NOMO-1 treated with dmso at 0.1 percent for 144 hours (cell line): ENCODE measurements at regions not wholly inside any gene's neighbourhood (a gene's known extent, or its start where the extent isn't known, plus 50 kb on each side); places are given as distances from the start of the nearest gene placed in this dataset.

Experiments
- DNase-seq: peaks from one replicate; lab custom pipeline; 2025; ENCODE audit not compliant: unreplicated experiment; lab: John Stamatoyannopoulos, UW

DNA sequence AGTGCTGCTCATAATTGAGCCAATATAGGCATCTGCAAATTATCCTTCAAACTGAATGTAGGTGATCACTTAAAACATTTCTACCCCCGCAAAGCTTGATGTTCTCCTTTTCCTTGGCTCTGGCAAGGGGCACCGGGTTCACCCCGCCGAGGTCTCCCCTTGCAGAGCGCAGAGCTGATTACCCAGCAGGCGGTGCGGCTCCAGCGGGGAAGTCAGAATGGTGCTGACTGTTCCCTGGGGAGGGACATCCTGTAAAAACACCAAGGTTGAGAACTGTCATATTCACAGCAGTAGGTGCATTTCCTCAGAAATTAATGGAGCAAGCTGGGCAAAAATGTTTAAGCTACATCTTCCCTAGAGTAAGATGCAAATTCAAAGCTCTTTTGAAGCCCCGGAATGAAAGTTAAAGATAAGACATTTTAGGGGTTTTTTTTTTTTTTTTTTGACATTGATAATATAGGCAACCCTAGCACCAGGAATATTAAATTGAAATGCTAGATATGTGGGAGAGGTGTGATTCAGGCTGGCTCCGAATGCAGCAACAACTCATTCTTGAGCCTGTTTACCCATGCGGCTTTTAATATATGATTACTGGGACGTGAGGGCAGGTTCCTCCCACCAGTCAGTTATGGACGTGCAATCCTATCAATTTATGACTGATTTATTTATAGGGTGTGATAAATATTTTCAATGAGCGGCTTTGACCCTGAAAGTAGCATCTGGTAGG is 767.3 kb upstream of the TENM3 start:
- DNase-seq: no peak

DNA sequence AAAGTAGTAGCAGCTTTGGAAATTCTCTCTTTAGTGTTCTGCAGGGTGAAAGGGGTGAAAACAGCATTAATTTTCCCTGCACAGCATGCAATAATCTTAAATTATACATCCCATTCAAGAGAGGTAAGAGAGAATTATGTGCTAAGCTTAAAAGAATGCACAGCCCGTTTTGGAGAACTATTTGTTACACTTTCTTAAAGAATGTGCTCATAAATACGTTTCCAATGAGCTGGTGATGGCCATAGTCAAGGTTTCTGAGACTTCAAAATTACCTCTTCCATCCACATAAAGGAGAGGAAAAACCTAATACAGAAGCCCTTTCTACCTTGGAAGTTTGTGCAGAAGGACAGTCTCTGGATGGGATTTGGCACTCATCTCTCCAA is 766.7 kb upstream of the TENM3 start:
- DNase-seq: no peak

DNA sequence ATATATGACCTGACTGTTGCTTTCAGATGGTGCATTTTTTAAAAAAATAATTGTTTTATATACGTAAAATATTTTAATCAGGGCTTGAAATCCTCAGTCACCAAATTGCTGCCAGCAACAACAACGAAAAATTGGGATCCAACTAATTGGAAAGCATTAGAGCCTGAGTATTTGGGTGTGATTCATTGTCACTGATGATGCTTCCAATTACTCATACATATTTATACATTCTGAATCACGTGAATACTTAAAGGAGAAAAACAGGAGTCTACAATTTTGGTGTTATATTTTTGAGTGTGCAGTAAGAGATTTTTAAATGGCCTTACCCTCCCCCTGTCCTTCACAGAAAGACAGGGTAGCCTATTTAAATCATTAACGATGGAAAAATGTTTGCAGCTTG is 765.6 kb upstream of the TENM3 start:
- no peak for DNase-seq

DNA sequence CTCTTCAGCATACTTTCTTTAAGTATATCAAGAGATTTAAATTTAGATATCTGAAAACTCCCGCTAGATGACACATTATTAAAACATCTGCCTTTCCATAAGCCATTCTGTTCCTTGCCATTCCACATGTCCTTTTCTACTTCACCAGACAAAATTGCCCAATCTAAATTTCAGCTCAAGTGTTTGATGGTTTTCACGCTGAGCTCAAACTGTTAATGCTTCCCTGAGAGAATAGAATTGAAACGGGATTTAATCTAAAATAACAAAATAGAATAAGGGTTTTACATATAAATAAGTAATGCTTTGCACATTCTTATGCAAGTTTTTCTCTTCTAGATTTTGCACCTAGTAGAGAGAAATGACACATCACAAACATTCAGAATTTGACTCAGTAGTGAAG is 764.5 kb upstream of the TENM3 start:
- DNase-seq: no peak

DNA sequence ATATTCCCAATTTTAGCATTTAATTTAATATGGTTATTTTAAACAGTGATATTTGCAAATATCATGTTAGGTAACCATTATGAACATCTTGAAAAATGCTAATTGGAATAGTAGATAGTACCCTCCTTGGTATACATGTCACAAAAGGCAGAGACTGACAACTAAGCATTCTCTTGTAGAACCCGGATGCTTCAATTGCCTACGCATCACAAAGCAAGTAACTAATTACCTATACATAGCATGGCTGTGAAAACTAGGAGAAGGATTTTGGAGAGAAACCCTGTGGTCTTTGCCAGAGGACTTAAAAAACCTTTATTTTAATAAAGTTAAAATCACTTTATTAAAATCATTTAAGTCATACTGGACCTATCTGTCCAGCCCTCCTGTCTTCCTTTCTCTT is 764.1 kb upstream of the TENM3 start:
- DNase-seq: no peak

DNA sequence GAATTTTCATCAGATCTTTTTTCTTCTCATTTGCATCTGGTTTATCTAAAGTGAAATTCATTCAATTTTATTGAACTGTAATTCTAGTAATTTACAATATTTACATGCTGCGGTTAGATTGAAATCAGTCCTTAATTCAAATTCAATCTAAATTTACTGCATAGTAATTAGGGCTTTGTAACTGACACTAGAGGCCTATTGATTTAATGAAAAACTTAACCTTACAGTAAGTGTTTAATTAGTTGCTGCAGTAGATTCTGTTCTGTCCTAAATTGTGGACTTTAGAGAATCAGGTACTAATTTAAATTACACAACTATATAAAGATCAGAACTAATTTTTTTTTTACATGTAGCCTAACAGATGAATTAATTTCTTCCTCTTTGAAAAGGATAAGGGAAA is 758.8 kb upstream of the TENM3 start:
- DNase-seq: no peak

DNA sequence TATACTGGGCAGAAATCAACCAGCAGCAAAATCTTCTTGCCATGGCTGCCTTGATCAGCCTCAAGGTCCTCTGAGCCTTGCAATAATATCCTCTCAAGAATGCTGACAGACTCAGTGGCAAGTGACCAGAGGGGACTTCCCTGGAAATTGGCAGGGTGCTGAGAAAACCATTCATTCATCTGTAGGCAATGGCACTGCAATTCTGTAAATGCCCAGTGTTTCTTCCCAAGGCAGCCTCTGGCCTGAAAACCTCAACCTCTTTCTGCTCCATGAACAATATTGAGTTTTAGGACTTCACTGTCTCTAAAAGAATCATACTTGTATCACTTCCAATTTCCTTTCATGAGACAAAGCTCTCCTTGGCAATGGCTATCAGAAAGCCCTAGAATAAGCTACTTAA is 754.3 kb upstream of the TENM3 start:
- DNase-seq: no peak

DNA sequence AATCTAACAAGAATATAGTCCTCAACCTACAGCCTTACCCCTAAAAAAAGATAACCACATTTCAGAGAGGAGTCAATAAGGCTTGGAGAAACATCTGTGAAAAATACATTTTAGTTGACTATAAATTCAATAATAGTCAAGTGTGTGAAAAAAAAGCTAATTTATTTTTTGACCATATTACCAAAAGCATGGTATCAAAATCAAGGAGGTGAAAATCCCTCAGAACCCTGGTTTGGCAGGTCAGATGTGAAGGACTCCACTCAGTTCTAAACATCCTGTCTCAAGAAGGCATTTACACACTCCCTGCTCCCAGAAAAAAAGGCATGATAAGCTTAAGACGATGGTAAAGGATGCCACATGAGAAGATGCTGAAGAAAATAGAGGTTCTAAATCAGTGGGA is 745.1 kb upstream of the TENM3 start:
- no peak for DNase-seq

DNA sequence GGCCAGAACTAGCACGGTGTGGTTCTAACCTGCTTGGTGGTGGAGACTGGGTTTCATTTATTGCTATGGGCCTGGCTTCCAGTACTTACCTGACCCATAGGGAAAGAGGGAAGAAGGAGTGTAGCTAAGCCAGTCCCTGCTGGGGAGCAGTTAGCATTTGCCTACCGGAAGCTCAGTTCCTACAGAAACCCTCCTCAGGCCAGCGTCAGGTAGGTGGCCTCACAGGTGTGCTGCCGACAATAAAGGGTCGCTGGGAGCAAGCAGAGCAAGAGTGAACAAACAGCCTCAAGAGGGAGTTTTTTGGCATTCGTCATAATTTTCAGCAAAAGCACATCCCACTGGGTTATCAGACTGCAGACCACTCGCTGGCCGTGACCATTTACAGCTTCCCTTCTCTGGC is 740.6 kb upstream of the TENM3 start:
- DNase-seq: no peak

DNA sequence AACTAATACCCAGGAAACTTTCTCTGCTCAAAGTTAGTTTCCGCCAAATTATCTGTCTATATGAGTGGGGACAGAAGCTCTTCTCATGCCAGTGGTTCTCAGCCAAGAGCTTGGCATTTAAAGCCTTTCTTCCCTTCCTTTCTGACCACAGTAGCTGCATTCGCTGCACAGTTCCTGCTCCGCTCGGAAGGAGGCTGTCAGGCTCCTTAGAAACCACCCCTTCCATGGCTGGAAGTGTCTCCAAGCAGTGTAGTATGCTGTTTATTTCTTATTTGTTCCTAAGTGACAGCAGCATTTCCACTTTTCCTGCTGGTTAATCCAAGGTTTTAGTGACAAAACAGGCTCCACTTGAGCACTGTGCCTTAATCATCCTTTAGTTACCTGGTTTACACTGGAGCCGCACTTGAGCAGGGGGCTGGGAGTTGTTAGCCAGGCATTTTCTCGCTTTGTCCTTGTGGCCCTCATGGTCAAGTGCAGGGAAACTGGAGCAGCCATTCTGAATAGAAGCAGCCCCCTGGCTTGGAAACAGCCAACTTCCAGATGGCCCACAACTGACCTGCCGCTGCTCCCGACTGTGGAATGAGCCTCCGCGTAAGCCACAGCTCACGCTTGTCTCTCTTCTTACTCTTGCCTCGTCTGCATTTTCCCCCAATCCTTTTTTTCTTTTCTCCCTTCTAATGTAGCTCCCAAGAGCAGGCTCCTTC is 739.4 kb upstream of the TENM3 start:
- no peak for DNase-seq

DNA sequence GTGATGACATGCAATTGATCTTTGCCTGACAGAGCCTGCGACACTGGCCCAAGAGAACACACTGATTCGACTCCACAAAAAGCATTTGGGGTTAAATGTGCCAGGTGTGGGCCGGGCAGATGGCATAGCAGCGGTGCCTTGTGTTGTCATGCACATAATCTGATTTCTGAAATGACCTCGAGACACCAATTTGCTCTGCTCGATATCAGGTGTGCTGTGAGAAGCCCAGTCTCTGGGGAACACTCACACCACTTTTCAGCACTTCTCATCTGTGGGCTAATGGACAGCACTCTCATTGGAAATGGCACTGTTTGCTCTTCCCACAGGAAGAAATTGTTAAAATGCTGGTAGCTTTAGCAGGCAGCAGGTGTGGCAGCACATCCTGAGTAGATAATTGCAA is 738.3 kb upstream of the TENM3 start:
- no peak for DNase-seq

DNA sequence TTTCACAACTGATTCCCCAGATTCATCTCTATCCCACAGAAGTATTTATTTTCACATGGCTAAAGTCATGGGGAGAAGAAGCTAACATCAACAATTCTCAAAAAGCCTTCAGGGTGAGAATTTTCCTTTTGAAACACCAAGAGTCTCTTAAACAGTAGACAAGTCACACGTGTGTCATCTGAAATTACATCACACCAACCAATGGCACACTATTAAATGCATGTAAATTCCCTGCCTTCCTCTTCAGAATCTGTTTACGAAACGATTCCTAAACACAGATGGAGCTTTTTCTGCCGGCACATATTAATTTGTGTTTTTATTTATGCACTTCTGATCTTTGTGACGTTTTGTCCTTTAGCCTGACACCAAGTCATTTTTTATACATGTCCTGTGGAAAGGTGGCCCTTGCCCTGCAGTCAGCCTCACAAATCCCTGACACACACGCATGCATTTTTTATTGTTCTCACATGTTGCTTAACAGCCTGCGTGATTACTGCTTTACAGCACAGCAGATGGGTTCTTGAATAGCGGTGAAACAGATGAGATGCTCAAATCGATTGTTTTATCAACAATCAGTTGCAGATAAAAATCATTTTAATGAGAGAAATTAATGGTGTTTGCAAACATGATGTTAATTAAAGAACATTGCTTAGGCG is 735.9 kb upstream of the TENM3 start:
- no peak for DNase-seq

DNA sequence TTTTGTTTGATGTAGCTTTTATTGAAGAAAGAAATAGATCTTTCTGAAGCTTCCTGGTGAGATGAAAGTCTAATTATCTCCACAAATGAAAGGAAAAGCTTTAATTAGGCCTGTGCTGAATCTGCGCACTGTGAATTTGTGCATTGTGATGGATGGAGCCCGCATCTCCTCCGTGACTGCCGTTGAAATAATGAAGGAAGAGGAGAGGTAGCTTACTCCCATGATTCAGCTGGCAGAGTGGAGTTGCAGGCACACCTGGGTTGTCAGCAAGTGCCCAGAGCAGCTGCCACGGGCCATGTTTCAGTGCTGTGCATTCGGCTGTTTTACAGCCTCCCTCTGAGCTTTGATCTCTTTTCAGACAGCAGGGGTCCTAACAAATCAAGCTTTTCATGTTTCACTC is 735.3 kb upstream of the TENM3 start:
- no peak for DNase-seq

DNA sequence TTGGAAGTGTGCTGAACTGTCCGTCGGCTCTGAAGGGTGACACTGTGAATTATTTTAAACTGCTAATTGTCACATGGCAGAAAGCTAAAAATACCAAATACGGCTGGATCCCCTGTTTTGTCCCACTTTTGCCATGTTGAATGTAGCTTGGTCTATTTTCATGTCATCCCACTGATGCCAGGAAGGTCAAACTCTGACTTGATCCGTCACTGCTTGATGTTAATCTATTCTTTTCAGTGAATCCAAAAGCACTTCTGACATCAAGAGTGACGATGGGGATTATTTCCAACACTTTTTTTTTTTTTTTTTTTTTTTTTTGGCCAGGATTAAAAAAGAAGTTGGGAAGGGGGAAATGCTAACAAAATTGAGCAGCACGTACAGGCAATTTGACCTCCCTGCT is 734.6 kb upstream of the TENM3 start:
- DNase-seq: no peak

DNA sequence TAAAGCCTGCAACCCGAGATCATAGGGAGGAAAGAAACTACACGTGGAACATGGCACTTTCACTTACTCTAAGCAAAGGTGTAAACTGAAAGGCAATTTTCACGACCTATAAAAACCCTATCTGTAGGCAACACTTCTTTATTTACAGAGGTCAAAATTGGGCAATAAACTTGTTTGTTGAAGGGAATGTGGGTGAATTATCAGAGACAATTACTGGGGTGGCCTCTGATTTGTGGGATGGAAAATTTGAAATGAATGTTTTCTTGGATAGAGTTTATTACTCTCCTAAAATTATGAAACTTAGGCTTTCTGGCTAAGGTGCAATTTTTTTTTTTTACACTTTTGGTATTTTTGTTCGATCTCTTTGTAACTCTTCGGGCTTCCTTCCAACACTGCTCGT is 734.1 kb upstream of the TENM3 start:
- DNase-seq: no peak

DNA sequence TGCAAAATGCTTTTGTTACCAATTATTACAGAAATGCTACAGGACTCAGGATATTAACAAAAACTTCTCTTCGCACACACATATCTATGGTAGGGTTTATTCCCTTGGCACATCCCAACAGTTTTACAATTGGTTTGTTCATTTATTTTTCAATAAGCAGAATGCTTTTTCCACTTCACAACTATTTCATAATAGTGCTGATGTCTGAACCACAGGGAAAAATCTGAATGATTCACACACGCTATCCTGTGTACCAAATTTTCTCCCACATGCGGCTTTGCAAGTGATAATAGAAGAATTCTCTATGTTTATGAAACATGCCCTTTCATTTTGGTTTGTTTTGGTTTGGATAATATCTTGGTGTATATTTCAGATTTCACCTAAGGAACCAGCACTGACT is 725.7 kb upstream of the TENM3 start:
- no peak for DNase-seq

DNA sequence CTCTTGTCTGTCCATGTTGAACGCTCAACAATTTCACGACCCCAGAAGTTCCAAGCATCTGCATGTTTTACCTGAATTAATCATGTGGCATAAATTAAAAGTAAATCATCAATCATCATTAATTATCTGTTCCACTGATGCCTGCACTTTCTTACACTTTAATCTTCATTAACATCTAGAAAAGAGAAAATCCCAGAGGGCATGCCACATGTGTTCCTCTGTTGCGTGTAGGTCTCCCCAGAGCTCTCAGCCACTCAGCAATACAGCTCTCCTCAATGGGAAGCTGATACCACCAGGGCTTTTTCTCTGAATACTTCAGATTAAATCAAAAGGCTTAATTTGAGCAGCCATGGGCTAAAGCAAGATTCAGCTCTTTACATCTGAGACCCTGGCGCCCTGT is 722.4 kb upstream of the TENM3 start:
- DNase-seq: no peak

DNA sequence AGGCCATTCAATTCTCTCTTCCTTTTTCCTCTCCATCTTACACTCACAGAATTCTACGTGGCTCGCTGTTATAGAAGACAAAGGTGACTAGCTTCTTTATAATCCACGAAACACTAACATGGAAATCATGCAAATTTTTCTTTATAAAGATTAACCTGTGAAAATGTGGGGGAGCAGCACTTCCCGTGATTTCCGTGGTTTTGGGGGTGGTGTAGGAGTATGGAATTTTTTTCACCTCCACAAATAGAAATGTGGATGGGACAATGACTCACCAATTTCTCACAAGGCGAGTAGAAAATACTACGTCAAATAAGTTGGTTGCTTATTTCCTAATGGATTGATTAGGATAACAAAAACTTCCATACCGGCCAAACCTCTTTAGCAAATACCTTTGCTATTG is 719.2 kb upstream of the TENM3 start:
- DNase-seq: no peak

DNA sequence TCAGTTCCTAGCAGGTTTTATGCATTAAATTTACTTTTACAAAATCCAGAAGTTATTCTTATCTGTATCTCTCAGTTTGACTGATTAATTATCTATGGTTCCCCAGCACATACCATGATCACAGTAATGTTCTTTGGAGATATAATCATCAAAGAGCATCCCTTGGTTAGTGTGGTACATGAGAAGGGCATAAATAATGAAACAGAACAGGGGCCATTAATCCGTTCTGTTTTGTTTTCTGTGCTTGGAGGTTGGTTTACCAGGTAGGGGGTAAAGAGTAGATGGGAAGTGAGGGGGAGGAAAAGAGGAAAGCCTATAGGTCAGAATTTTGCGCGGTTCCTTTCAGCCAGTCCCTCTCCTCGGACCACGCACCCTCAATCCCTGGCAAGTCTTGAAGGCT is 718.7 kb upstream of the TENM3 start:
- no peak for DNase-seq

DNA sequence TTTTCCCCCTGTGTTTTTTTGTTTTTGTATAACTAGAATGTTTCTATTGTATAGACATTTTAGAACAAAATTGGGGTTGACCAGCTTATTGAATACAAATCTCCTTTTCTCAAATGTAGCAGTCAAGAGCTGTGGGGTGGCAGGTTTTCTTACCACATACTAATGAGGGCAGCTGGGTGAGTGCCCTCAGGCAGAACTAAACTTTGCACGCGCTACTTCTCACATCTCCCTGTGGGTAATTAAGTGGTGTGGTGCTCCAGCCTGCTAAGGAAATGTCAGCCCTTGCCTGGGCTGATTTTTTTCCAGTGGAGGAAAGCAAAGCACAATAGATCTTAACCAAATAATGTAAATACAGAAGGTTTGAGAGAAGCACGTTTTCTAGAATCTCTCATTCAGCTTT is 717.6 kb upstream of the TENM3 start:
- DNase-seq: no peak

DNA sequence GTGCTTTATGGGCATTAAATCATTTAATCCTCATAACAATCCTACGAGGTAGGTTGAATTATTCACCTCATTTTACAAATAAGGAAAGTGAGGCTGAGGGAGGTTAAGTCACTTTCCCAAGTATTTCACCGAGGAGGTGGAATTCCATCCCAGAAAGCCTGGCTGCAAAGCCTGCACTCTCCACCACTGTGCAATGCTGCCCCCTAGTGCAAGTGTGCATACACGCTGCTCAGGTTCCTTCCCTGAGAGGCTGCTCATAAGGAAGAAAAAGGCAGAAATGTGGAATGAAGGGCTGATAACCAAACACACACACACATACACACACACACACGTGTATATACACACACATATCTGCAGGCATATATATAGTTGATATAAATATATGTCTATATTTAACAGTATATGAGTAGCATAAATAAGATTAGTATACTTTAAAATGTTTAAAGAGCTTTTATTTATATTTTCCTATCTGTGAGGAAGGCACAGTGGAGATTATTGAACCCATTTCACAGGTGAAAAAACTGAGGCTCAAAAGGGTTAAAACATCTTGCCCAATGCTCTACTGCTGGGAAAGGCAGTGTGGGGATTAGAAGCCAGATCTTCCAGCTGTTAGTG is 714.5 kb upstream of the TENM3 start:
- DNase-seq: no peak

DNA sequence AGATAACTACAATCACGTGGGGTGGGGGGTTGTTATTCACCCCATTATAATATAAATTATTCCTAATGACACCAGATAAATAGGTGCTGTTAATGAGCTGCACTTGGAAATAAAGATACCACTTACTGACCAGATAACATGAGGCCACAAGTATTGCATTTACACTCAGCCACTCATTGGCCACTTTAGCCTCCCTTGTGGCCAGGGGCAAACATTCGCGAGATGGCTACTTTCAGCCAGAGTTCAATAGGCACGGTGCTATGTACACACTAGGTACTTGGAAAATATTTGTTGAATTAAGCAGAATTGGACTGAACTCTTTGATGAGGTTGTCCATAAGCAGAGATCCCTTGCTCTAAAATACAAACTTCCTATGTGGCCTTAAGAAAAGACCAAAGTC is 713.7 kb upstream of the TENM3 start:
- DNase-seq: no peak
